ENCODE measurements at regions not wholly inside any gene's neighbourhood (a gene's known extent, or its start where the extent isn't known, plus 50 kb on each side); places are given as distances from the start of the nearest gene placed in this dataset.

- DNase-seq (ENCODE audit: low read depth in 3 of 3): no peak
These were observed 201.1 kb upstream of the MVB12B start for GRCh38 chr9:126125577-126125976.

DNA sequence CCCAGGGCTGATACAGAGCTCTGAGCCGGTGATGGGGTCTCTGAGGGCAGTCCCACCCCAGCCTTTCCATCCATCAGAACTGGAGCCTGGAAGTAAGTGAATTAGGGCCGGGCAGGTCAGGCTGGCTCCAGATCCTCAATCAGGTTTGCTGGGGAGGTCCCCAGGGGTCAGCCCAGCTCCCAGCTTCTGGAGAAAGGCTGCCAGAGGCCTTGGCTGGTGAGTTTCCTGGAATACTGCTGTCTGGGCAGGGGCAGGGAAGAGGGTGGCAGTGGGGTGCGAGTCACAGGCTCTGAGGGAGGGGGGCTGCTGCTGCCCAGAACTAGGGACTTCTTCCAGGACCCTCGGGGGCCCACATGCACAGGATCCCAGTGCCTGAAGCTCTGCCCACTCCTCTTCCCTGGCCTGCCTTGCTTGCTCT is 200.6 kb upstream of the MVB12B start:
- no peak for DNase-seq (ENCODE audit: low read depth in 3 of 3)

DNA sequence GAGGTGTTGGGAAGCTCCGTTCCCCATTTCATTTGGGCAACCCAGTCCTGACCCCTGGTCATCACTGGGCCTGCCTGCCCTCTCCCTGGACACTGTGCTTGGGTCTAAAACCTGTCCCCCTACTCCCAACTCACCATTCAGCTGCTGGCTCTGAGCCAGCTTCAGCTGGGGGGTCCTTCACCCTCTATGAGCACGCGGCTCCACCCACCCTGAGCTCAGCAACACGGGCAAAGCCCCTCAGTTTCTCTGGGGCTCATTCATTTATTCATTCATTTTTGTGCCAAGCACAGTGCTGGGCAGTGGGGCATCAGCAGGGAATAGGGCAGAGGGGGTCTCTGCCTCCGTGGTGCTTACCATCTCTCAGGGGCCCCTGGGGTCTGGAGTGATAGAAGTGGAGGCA is 199.8 kb upstream of the MVB12B start:
- no peak for DNase-seq (ENCODE audit: low read depth in 3 of 3)

- DNase-seq (ENCODE audit: low read depth in 3 of 3): no peak
These were observed 199.0 kb upstream of the MVB12B start for GRCh38 chr9:126127591-126127990.

GRCh38 chr9:126128494-126129142 is 198.0 kb upstream of the MVB12B start:
- no peak for DNase-seq (ENCODE audit: low read depth in 3 of 3)

DNA sequence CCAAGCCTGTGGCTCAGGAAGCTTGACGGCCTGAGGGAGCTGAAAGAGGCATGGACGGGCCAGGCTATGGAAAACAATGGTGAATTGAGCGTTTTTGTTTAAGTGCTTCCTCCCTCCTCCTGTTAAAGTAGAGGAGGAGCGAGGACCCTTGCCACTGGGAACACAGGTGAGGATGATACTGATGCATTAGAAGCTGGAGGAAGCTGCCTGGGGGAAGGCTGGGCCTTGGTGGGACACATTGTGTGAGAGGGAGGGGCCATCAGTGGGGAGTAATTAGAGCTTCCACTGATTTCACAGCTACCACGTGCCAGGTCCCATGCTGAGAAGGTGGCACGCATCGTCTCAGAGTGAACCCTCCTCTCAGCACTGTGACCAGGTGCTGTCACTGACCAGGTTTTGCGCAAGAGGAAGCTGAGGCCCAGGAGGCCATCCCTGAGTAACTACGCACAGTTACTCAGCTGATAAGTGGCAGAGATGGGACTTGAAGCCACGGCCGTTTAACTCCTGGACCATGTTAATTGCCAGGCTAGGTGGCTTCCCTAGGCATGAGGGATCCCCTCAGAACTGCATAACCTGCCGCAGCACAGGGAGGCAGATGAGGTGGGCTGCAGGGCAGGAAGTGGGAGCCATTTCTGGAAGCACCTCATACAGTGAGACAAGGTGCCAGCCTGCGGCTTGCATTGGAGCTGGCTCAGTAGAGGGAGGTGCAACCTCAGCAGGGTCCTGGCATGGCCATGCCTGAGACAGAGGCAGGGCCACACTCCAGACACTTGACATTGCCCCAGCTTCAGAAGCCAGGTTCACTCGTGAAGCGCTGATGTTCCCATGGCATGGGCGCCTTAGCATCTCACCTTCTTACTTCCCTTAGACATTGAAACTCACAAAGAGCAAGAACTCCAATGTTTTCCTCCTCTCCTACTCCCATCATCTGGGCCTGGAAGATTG is 195.3 kb upstream of the MVB12B start:
- no peak for DNase-seq (ENCODE audit: low read depth in 3 of 3)

- DNase-seq (ENCODE audit: low read depth in 3 of 3): no peak
These were observed 193.9 kb upstream of the MVB12B start for GRCh38 chr9:126132746-126133145.

DNA sequence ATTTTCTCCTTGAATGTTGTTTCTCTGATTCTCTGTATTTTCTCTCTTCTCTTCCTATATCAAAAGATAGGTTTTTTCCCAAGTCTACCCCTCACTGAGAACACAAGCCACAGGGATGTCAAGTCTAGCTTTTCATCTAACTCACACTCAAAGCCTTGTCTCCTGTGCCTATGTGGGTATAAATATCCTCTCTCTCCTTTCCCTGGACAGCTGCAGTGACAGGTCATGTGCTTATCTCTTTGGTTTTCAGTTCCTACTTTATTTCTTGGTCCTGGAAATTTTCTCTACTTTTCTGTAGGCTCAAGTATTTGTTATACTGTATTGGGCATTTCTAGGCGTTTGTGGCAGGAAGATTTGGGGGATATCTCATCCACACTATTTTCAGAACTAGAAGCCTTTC is 182.4 kb upstream of the MVB12B start:
- no peak for DNase-seq (ENCODE audit: low read depth in 3 of 3)

DNA sequence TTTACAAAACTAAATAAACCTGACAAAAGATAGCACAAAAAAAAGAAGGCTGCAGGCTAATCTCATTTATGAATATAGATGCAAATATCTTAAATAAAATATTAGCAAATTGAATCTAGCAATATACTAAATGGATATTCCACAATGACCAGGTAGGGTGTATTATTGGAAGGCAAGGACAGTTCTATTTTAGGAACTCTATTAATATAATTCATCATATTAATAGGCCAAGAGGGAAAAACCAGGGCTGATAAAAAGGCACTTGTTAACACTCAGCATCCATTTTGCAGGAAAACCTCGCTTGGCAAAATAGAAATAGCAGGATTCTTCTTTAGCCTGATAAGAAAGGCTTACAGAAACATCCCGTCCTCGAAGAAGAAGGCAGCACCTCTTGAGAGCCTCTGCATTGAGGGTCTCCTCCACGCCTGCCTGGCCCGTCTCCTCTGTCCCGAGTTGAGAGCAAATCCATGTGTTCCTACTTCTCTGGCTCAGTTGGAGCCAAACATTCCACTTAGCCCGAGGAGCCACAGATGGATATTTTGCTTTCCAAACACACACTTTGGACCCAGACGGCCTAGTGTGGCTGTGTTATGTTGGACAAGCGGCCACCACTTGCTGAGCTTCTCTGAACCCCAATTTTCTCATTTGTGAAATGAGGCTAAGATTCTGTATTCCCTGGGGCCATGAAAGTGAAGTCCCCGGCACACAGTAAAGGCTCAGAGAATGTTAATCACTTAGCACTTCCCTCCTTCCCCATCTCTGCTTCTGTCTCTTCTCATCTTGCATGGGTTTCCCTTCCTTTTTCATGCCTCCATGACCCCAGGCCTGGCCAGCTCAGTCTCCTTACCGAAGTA is 181.8 kb upstream of the MVB12B start:
- no peak for DNase-seq (ENCODE audit: low read depth in 3 of 3)

- no peak for DNase-seq (ENCODE audit: low read depth in 3 of 3)
These were observed 180.8 kb upstream of the MVB12B start for GRCh38 chr9:126145887-126146253.

DNA sequence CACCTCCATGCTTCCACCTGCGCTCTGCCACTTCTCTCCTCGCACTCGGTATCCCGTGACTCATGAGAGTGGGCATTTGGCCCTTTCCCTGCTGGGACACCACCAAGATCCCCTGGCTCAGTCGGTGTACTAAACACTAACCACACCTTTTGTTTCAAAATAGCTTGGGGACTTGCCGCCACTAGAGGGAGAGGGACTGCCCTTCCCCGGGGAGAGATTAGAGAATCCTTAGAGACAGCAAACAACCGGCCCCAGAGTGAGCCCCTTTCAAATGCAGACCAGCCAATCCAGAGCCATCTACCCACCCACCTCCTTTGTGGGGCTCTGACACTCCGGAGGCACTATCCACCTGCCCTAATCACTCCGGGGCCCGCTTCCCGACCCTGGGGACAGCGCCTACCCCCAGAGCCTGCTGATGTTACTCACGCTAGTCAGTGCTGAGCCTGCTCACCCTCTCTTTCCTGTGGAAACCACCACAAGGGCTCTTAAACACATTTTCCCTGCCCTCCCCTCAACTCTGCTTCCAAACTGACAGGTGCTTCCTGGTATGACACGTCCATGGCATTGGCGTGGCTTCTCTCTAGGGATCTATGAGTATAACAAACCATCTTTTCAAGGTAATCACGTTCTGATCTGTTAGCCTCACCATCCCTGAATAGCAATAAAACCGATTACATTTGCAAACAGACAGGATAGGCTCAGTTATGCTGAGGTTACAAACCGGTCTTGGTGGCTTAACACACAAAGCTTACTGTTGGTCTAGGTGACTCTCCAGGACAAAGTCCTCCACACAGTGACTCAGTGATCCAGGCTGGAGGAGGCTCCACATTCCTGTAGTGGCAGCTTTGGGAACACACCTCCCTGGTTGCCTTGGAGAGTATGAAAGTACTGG is 180.1 kb upstream of the MVB12B start:
- DNase-seq (ENCODE audit: low read depth in 3 of 3): peak; percentile 3 to 25 (median 11)

DNA sequence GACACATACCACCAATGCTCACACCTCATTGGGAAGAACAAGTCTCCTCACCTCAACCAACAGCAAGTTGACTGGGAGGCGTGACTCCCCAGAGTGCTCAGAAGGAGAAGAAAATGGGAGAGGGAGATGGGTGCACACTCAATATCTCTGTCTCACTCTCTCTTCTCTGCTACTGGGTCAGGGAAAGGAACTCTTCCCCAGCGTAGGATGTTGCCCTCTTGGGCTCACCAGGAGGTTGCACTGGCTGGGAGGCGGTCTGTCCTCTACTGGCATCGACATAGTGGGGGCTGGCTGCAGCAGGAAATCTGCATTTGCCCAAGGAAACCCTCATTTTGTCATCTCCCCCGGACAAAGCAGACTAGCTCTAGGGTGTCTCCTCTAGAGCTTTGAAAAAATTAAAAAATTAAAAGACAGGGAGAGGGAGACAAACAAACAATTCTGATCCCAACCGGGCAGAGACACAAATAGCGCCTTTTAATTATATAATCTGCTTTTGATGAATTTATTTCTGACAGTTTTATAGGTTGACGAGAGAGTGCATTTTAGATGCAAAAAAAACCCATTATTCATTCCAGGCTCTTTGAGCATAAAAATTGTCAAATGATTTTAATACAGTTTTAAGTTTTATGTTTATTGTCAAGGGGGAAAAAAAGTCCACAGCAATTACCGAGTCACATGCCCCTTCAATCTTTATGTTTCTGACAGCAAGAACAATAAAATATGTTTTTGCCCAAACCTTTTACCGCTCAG is 179.3 kb upstream of the MVB12B start:
- no peak for DNase-seq (ENCODE audit: low read depth in 3 of 3)

- no peak for DNase-seq (ENCODE audit: low read depth in 3 of 3)
These were observed 178.4 kb upstream of the MVB12B start for GRCh38 chr9:126147936-126148870.

DNA sequence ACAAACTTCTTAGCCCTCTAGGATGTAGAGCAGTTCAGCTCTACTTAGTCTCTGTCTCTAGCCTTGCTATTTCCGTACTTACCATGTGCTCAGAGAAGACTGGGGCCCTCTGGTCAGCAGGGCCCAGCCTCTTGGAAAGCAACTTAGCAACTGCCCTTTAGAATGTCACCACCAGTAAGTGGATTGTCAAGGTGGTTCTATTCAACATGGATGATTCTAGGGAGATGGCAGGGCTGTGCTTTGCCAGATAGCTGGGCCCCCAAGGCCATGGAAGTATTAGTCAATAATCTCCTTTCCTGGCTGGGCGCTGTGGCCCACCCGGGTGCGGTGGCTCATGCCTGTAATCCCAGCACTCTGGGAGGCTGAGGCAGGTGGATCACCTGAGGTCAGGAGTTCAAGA is 177.6 kb upstream of the MVB12B start:
- DNase-seq (ENCODE audit: low read depth in 3 of 3): no peak

GRCh38 chr9:126149661-126150060 is 177.0 kb upstream of the MVB12B start:
- DNase-seq (ENCODE audit: low read depth in 3 of 3): no peak

DNA sequence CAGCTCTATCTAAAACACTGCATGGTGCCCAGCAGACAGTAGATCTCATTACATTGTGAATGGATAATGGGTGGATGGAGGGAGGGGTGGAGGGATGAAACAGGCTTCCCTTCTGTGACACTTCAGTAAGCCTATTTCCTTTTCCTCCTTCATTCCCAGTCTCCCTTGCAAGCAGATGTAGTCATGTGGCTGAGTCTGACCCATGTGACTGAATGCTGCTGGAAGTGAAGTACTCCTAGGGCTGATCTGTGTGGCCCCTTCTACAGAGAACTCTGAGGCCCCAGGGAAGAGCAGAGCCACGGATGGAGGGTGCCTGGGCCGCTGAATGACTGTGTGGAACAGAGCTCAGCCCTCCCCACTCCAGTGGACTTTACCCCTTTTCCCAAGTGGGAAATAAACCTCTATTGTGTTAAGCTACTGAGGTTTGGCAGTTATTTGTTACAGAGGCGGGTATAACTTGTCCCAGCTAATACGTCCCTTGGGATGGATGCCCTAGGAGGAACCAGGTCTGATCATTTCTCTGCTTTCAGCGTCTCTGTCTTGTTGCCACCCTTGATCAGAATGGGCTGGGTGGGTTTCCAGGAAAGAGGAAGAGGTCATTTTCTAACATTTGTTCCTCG is 176.1 kb upstream of the MVB12B start:
- DNase-seq (ENCODE audit: low read depth in 3 of 3): no peak

GRCh38 chr9:126151031-126151685 is 175.5 kb upstream of the MVB12B start:
- no peak for DNase-seq (ENCODE audit: low read depth in 3 of 3)

DNA sequence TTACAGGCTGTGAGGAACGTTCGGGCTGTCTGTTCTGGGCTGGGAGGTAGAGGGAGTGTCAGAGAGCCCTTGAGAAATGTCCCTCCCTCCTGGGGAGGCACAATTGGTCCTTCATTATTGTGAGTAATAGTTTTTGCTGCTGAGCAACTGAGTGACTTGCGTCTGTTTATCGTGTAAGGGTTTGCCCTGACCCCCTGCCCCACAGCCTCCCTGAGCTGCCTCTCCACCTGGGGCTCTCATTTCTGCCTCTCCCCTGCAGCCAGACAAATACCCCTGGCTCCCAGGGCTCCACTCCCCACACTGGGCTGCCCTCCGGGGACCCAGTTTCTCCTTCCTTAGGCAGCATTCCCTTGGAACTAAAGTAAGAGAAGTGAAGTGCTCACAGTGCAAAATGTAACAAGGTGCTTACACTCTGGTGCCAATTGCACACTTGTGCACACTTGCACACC is 174.9 kb upstream of the MVB12B start:
- DNase-seq (ENCODE audit: low read depth in 3 of 3): no peak

All from stimulated activated CD4-positive, alpha-beta T cell treated with anti-CD3 and anti-CD28 coated beads, TNF-alpha, amount 100 ng/mL, for 48 hours (primary cell).